ENCODE measurements at regions not wholly inside any gene's neighbourhood (a gene's known extent, or its start where the extent isn't known, plus 50 kb on each side); places are given as distances from the start of the nearest gene placed in this dataset.

GRCh38 chr18:55864281-55864680 lies 276.3 kb upstream of the TCF4 start:
- Histone ChIP-seq H2AFZ (replicated peaks; ENCODE audit: low read length, poor library complexity) (no peak overlapping the region), H4K20me1 (ENCODE audit: insufficient read depth, low read length) (no peaks in the 10 kb centered on the region), H2BK20ac (ENCODE audit: low read depth, low read length) (no peak overlapping the region), H4K5ac (ENCODE audit: low read depth, low read length) (no peak overlapping the region; the same call in 1 of the 2 replicates), H2BK15ac (ENCODE audit: low read depth, low read length) (no peak overlapping the region), H3K14ac (replicated peaks; ENCODE audit: low read depth, low read length) (no peak overlapping the region), H3K4me2 (ENCODE audit: low read depth, low read length) (no peak overlapping the region), H3K4me1 (ENCODE audit: control insufficient read depth, insufficient read depth, low read length) (peaks cover 4% of the 10 kb centered on the region; the same call in 1 of the 2 replicates), H4K91ac (ENCODE audit: insufficient read depth, low read depth, low read length) (no peak overlapping the region), H3K27ac (ENCODE audit: insufficient read depth, low read length) (no peak overlapping the region), H3K9me3 (ENCODE audit: control insufficient read depth, insufficient read depth, low read length) (no peaks in the 10 kb centered on the region), H3K23ac (ENCODE audit: low read depth, low read length) (no peak overlapping the region), H4K8ac (ENCODE audit: low read depth in 2 of 2, low read length in 2 of 2) (no peak overlapping the region), H2BK5ac (ENCODE audit: low read depth, low read length, poor library complexity, severe bottlenecking) (no peak overlapping the region), H2AK5ac (ENCODE audit: low read depth, low read length) (no peak overlapping the region), H3K56ac (ENCODE audit: extremely low read depth, insufficient read depth, low read length) (no peak overlapping the region), H3K9ac (ENCODE audit: low read depth, low read length) (no peak overlapping the region), H3K4me3 (ENCODE audit: insufficient read depth, low read depth, low read length) (no peak overlapping the region), H3K4ac (ENCODE audit: low read depth, low read length) (no peak overlapping the region), H2AK9ac (replicated peaks; ENCODE audit: low read depth, low read length, poor library complexity) (no peak overlapping the region), H3K18ac (ENCODE audit: low read depth, low read length) (no peak overlapping the region), H3K27me3 (ENCODE audit: control insufficient read depth, insufficient read depth, low read length) (no peaks in the 10 kb centered on the region), H3K79me1 (ENCODE audit: low read depth in 1 of 2, low read length in 2 of 2) (no peaks in the 10 kb centered on the region), H3K36me3 (ENCODE audit: control insufficient read depth, insufficient read depth, low read length) (no peaks in the 10 kb centered on the region), H2BK120ac (ENCODE audit: low read depth, low read length) (no peak overlapping the region), H3K9me1 (ENCODE audit: insufficient read depth, low read length) (peaks cover 10% of the 10 kb centered on the region; the same call in 1 of the 2 replicates)
- DNase-seq (no peak), ATAC-seq (ENCODE audit: low read depth) (no peak)
- TF ChIP-seq NFE2L2 (IDR thresholded peaks at IDR 0.05; ENCODE audit: low read depth, low read length): no peak
- TF ChIP-seq FOS (IDR thresholded peaks at IDR 0.05; ENCODE audit: low read depth, low read length): no peak
- in situ Hi-C loops (cut with MboI; ENCODE audit: low sequenced_read_pairs) (no loop called here), dilution Hi-C loops (cut with HindIII; ENCODE audit: low sequenced_read_pairs, unreplicated experiment) (no loop called here), intact Hi-C loops (cut with micrococcal nuclease) (loop anchor here (2.0 to 10.0 kb wide), 4 partner anchors 69 to 522 kb away; partner anchors contain the start of gene TCF4)
- no TSS peak for BruUV-seq (replicated peaks)
- no CpG with 5 or more reads among the region's 1 CpG for WGBS, 2 experiments (ENCODE audit: extremely low coverage in 2 of 2, insufficient read length in 1 of 2)
- ChIA-PET POLR2A (ENCODE audit: unreplicated experiment) (no interaction called here), CTCF (no interaction called here)

Data from IMR-90 (cell line).